CD8-positive, alpha-beta memory T cell (primary cell): ENCODE measurements at regions not wholly inside any gene's neighbourhood (a gene's known extent, or its start where the extent isn't known, plus 50 kb on each side); places are given as distances from the start of the nearest gene placed in this dataset.
A peak's percentile ranks its signal among the peaks of the same experiment; 100 is the strongest.

ENCODE experiments used
- CTCF ChIA-PET: fragments of 350-600 bp; sonication (Branson Sonifier 250); formaldehyde crosslinking; loops from one replicate; lab custom pipeline; 2021; ENCODE audit warnings: antibody characterized with exemption; lab: Charles Lee
- POLR2A ChIA-PET: fragments of 350-600 bp; sonication (Branson Sonifier 250); formaldehyde crosslinking; loops from one replicate; lab custom pipeline; 2021; ENCODE audit warnings: antibody characterized with exemption; lab: Charles Lee
- DNase-seq, 5 donors: peaks; one replicate each; pipeline versions ENCODE4 v3.0.0 to v3.0.0-alpha.2; 2020 to 2022; ENCODE audit warnings: mixed read lengths in 1 of 5
- H3K27ac ChIP-seq: one replicate; pipeline ENCODE4 v1.7.0; 2013; ENCODE audit warnings: low read depth, mild to moderate bottlenecking, low read length, moderate library complexity
- H3K27me3 ChIP-seq: 2 replicates; pipeline ENCODE4 v1.7.0; 2013; ENCODE audit warnings: low read length, mild to moderate bottlenecking; ENCODE audit not compliant: insufficient read depth, poor library complexity, severe bottlenecking
- H3K36me3 ChIP-seq: 2 replicates; pipeline ENCODE4 v1.7.0; 2013; ENCODE audit warnings: mild to moderate bottlenecking, low read length, moderate library complexity; ENCODE audit not compliant: insufficient read depth
- H3K4me1 ChIP-seq: 2 replicates; pipeline ENCODE4 v1.7.0; 2013; ENCODE audit warnings: mild to moderate bottlenecking, low read length, moderate library complexity; ENCODE audit not compliant: insufficient read depth
- H3K4me3 ChIP-seq: 2 replicates; pipeline ENCODE4 v1.7.0; 2013; ENCODE audit warnings: mild to moderate bottlenecking, low read length
- H3K9me3 ChIP-seq: 2 replicates; pipeline ENCODE4 v1.7.0; 2013; ENCODE audit warnings: mild to moderate bottlenecking, low read length
- H3K27ac Mint-ChIP-seq, 8 donors: one replicate each; pipeline ENCODE4 v1.8.0; 2020 to 2021; ENCODE audit warnings: mixed read lengths in 8 of 8, mild to moderate bottlenecking in 6 of 8, inconsistent platforms in 3 of 8, moderate library complexity in 3 of 8
- H3K27me3 Mint-ChIP-seq, 2 donors: one replicate each; pipeline ENCODE4 v1.8.0; 2020 to 2021; ENCODE audit warnings: mixed read lengths in 2 of 2, mild to moderate bottlenecking in 1 of 2, moderate library complexity in 1 of 2
- H3K36me3 Mint-ChIP-seq, 3 donors: one replicate each; pipeline ENCODE4 v1.8.0; 2020 to 2021; ENCODE audit warnings: mixed read lengths in 3 of 3, inconsistent platforms in 1 of 3, mild to moderate bottlenecking in 1 of 3
- H3K4me1 Mint-ChIP-seq, 3 donors: one replicate each; pipeline ENCODE4 v1.8.0; 2020 to 2021; ENCODE audit warnings: mixed read lengths in 3 of 3, inconsistent platforms in 1 of 3, mild to moderate bottlenecking in 1 of 3
- H3K4me3 Mint-ChIP-seq, 7 donors: one replicate each; pipeline ENCODE4 v1.8.0; 2020 to 2021; ENCODE audit warnings: mixed read lengths in 7 of 7, mild to moderate bottlenecking in 6 of 7, moderate library complexity in 4 of 7, inconsistent platforms in 2 of 7
- H3K9me3 Mint-ChIP-seq, 5 donors: one replicate each; pipeline ENCODE4 v1.8.0; 2020 to 2022; ENCODE audit warnings: mixed read lengths in 5 of 5, mild to moderate bottlenecking in 3 of 5, moderate library complexity in 2 of 5, inconsistent platforms in 1 of 5

- Mint-ChIP-seq H3K27ac (no peak overlapping the region), H3K27me3 (no peaks in the 10 kb centered on the region), H3K36me3 (no peaks in the 10 kb centered on the region), H3K9me3 (peaks cover 9 to 24% (median 13%) of the 10 kb centered on the region in 5 donors), H3K4me3 (no peak overlapping the region), H3K4me1 (no peaks in the 10 kb centered on the region)
- Histone ChIP-seq H3K4me1 (no peaks in the 10 kb centered on the region), H3K9me3 (no peaks in the 10 kb centered on the region), H3K27ac (no peak overlapping the region), H3K27me3 (no peaks in the 10 kb centered on the region), H3K4me3 (no peak overlapping the region), H3K36me3 (no peaks in the 10 kb centered on the region)
- ChIA-PET CTCF (no interaction called here), POLR2A (no interaction called here)
- no peak for DNase-seq
These were observed 2002.9 kb downstream of the MAT2B start for GRCh38 chr5:165508286-165508685.

GRCh38 chr5:165508861-165509260, 2003.4 kb downstream of the MAT2B start:
- no peaks in the 10 kb centered on the region for H3K36me3 Mint-ChIP-seq
- DNase-seq = no peak
- H3K27me3 Mint-ChIP-seq = no peaks in the 10 kb centered on the region
- ChIA-PET POLR2A (no interaction called here), CTCF (no interaction called here)
- Histone ChIP-seq H3K27ac (no peak overlapping the region), H3K9me3 (no peaks in the 10 kb centered on the region), H3K4me1 (no peaks in the 10 kb centered on the region), H3K4me3 (no peak overlapping the region), H3K36me3 (no peaks in the 10 kb centered on the region), H3K27me3 (no peaks in the 10 kb centered on the region)
- no peak overlapping the region for H3K4me3 Mint-ChIP-seq
- H3K9me3 Mint-ChIP-seq = peaks cover 9 to 27% (median 14%) of the 10 kb centered on the region in 5 donors
- no peak overlapping the region for H3K27ac Mint-ChIP-seq
- H3K4me1 Mint-ChIP-seq = no peaks in the 10 kb centered on the region

GRCh38 chr5:165521816-165522610, 2016.6 kb downstream of the MAT2B start:
- no peak for DNase-seq
- H3K9me3 ChIP-seq = no peaks in the 10 kb centered on the region
- H3K27me3 ChIP-seq = no peaks in the 10 kb centered on the region
- no peaks in the 10 kb centered on the region for H3K36me3 ChIP-seq
- ChIA-PET CTCF (no interaction called here), POLR2A (no interaction called here)
- Mint-ChIP-seq H3K27me3 (no peaks in the 10 kb centered on the region), H3K27ac (no peak overlapping the region), H3K9me3 (peaks cover 3 to 13% (median 6%) of the 10 kb centered on the region in 5 donors), H3K4me1 (no peaks in the 10 kb centered on the region), H3K4me3 (no peak overlapping the region), H3K36me3 (no peaks in the 10 kb centered on the region)
- H3K4me1 ChIP-seq = no peaks in the 10 kb centered on the region
- H3K4me3 ChIP-seq = no peak overlapping the region
- H3K27ac ChIP-seq = no peak overlapping the region

- H3K27me3 Mint-ChIP-seq = no peaks in the 10 kb centered on the region
- Histone ChIP-seq H3K27ac (no peak overlapping the region), H3K27me3 (no peaks in the 10 kb centered on the region), H3K9me3 (no peaks in the 10 kb centered on the region), H3K4me3 (no peak overlapping the region), H3K36me3 (no peaks in the 10 kb centered on the region), H3K4me1 (no peaks in the 10 kb centered on the region)
- H3K4me3 Mint-ChIP-seq = no peak overlapping the region
- DNase-seq = no peak
- ChIA-PET CTCF (no interaction called here), POLR2A (no interaction called here)
- no peaks in the 10 kb centered on the region for H3K4me1 Mint-ChIP-seq
- H3K9me3 Mint-ChIP-seq = peaks cover 8 to 25% (median 12%) of the 10 kb centered on the region in 5 donors
- H3K27ac Mint-ChIP-seq = no peak overlapping the region
- no peaks in the 10 kb centered on the region for H3K36me3 Mint-ChIP-seq
These were observed 2019.9 kb downstream of the MAT2B start for GRCh38 chr5:165525271-165525670.

GRCh38 chr5:165526357-165526756, 2020.9 kb downstream of the MAT2B start:
- no peaks in the 10 kb centered on the region for H3K9me3 ChIP-seq
- H3K27ac ChIP-seq = no peak overlapping the region
- no peaks in the 10 kb centered on the region for H3K27me3 ChIP-seq
- Mint-ChIP-seq H3K27me3 (no peaks in the 10 kb centered on the region), H3K9me3 (peaks cover 7 to 25% (median 10%) of the 10 kb centered on the region in 5 donors), H3K36me3 (no peaks in the 10 kb centered on the region), H3K4me3 (no peak overlapping the region), H3K27ac (no peak overlapping the region), H3K4me1 (no peaks in the 10 kb centered on the region)
- ChIA-PET POLR2A (no interaction called here), CTCF (no interaction called here)
- no peak overlapping the region for H3K4me3 ChIP-seq
- no peaks in the 10 kb centered on the region for H3K4me1 ChIP-seq
- DNase-seq = no peak
- H3K36me3 ChIP-seq = no peaks in the 10 kb centered on the region

- Mint-ChIP-seq H3K36me3 (no peaks in the 10 kb centered on the region), H3K27ac (peak overlapping the region in 1 of 8 donors; percentile 2), H3K4me3 (no peak overlapping the region), H3K27me3 (no peaks in the 10 kb centered on the region), H3K4me1 (no peaks in the 10 kb centered on the region), H3K9me3 (peaks cover 7 to 25% (median 17%) of the 10 kb centered on the region in 5 donors)
- ChIA-PET POLR2A (no interaction called here), CTCF (no interaction called here)
- no peak for DNase-seq
- Histone ChIP-seq H3K27ac (no peak overlapping the region), H3K4me1 (no peaks in the 10 kb centered on the region), H3K27me3 (no peaks in the 10 kb centered on the region), H3K36me3 (no peaks in the 10 kb centered on the region), H3K9me3 (no peaks in the 10 kb centered on the region), H3K4me3 (no peak overlapping the region)
These were observed 2022.2 kb downstream of the MAT2B start for GRCh38 chr5:165527577-165527976.

- no peaks in the 10 kb centered on the region for H3K9me3 ChIP-seq
- ChIA-PET CTCF (no interaction called here), POLR2A (no interaction called here)
- no peak overlapping the region for H3K27ac ChIP-seq
- Mint-ChIP-seq H3K4me3 (no peak overlapping the region), H3K9me3 (peaks cover 2 to 9% (median 6%) of the 10 kb centered on the region in 5 donors), H3K27ac (no peak overlapping the region), H3K27me3 (no peaks in the 10 kb centered on the region), H3K36me3 (no peaks in the 10 kb centered on the region), H3K4me1 (no peaks in the 10 kb centered on the region)
- H3K36me3 ChIP-seq = no peaks in the 10 kb centered on the region
- H3K27me3 ChIP-seq = no peaks in the 10 kb centered on the region
- DNase-seq = no peak
- H3K4me1 ChIP-seq = no peaks in the 10 kb centered on the region
- H3K4me3 ChIP-seq = no peak overlapping the region
These were observed 2032.6 kb downstream of the MAT2B start for GRCh38 chr5:165538065-165538464.

- Histone ChIP-seq H3K36me3 (no peaks in the 10 kb centered on the region), H3K4me3 (no peak overlapping the region), H3K4me1 (no peaks in the 10 kb centered on the region), H3K27ac (no peak overlapping the region), H3K9me3 (no peaks in the 10 kb centered on the region), H3K27me3 (no peaks in the 10 kb centered on the region)
- H3K27me3 Mint-ChIP-seq = no peaks in the 10 kb centered on the region
- CTCF ChIA-PET = no interaction called here
- no peak for DNase-seq
- peaks cover 0 to 13% (median 4%) of the 10 kb centered on the region in 5 donors for H3K9me3 Mint-ChIP-seq
- H3K4me3 Mint-ChIP-seq = no peak overlapping the region
- H3K36me3 Mint-ChIP-seq = no peaks in the 10 kb centered on the region
- POLR2A ChIA-PET = no interaction called here
- H3K4me1 Mint-ChIP-seq = no peaks in the 10 kb centered on the region
- no peak overlapping the region for H3K27ac Mint-ChIP-seq
These were observed 2054.2 kb downstream of the MAT2B start for GRCh38 chr5:165559645-165560044.
